Astrocyte (in vitro differentiated cells and primary cell): ENCODE measurements at regions not wholly inside any gene's neighbourhood (a gene's known extent, or its start where the extent isn't known, plus 50 kb on each side); places are given as distances from the start of the nearest gene placed in this dataset.

Experiments used
- DNase-seq: peaks from one replicate; pipeline ENCODE4 v3.0.0-alpha.2; 2010; ENCODE audit warnings: low read depth
- FAIRE-seq: peaks from 2 replicates; lab custom pipeline; 2011; peaks lifted over from hg19 to GRCh38; lab: Jason Lieb, UNC
- H2AFZ ChIP-seq: 2 replicates; pipeline ENCODE4 v1.6.0; 2012; ENCODE audit warnings: low read depth, low read length, inconsistent platforms
- H3K27ac ChIP-seq: 2 replicates; pipeline ENCODE4 v1.5.1; 2011; ENCODE audit warnings: low read depth, low read length, inconsistent platforms
- H3K27me3 ChIP-seq: 2 replicates; pipeline ENCODE4 v1.6.0; 2011; ENCODE audit warnings: low read length, inconsistent platforms; ENCODE audit not compliant: insufficient read depth
- H3K36me3 ChIP-seq: 2 replicates; pipeline ENCODE4 v1.5.1; 2011; ENCODE audit warnings: low read length, inconsistent platforms; ENCODE audit not compliant: insufficient read depth
- H3K4me1 ChIP-seq: 2 replicates; pipeline ENCODE4 v1.5.1; 2011; ENCODE audit warnings: low read length, inconsistent platforms; ENCODE audit not compliant: insufficient read depth
- H3K4me2 ChIP-seq: 2 replicates; pipeline ENCODE4 v1.6.0; 2012; ENCODE audit warnings: low read length, inconsistent platforms
- H3K4me3 ChIP-seq: 2 replicates; pipeline ENCODE4 v1.5.1; 2011; ENCODE audit warnings: low read depth, mild to moderate bottlenecking, low read length, inconsistent platforms; ENCODE audit not compliant: insufficient read depth
- H3K79me2 ChIP-seq: 2 replicates; pipeline ENCODE4 v1.6.0; 2012; ENCODE audit warnings: mild to moderate bottlenecking, low read length, inconsistent platforms; ENCODE audit not compliant: insufficient read depth
- H3K9ac ChIP-seq: 2 replicates; pipeline ENCODE4 v1.6.0; 2012; ENCODE audit warnings: mild to moderate bottlenecking, low read length, inconsistent platforms
- H3K9me3 ChIP-seq: 2 replicates; pipeline ENCODE4 v1.5.1; 2012; ENCODE audit warnings: low read depth, mild to moderate bottlenecking, low read length, inconsistent platforms; ENCODE audit not compliant: insufficient read depth
- H4K20me1 ChIP-seq: 2 replicates; pipeline ENCODE4 v1.6.0; 2012; ENCODE audit warnings: low read length, inconsistent platforms; ENCODE audit not compliant: insufficient read depth
- H3K27ac Mint-ChIP-seq: one replicate; pipeline ENCODE4 v1.8.0; 2021; ENCODE audit warnings: mild to moderate bottlenecking, mixed read lengths; ENCODE audit not compliant: unreplicated experiment
- H3K27me3 Mint-ChIP-seq: one replicate; pipeline ENCODE4 v1.8.0; 2021; ENCODE audit warnings: low read depth, mixed read lengths; ENCODE audit not compliant: unreplicated experiment
- H3K36me3 Mint-ChIP-seq: one replicate; pipeline ENCODE4 v1.8.0; 2021; ENCODE audit warnings: low read depth, mixed read lengths; ENCODE audit not compliant: unreplicated experiment
- H3K4me1 Mint-ChIP-seq: one replicate; pipeline ENCODE4 v1.8.0; 2021; ENCODE audit warnings: low read depth, mixed read lengths; ENCODE audit not compliant: unreplicated experiment
- H3K4me3 Mint-ChIP-seq: one replicate; pipeline ENCODE4 v1.8.0; 2021; ENCODE audit warnings: mild to moderate bottlenecking, moderate library complexity, mixed read lengths; ENCODE audit not compliant: unreplicated experiment
- H3K9me3 Mint-ChIP-seq: one replicate; pipeline ENCODE4 v1.8.0; 2021; ENCODE audit warnings: mild to moderate bottlenecking, mixed read lengths; ENCODE audit not compliant: unreplicated experiment
- EZH2 ChIP-seq: IDR thresholded peaks from 2 replicates; pipeline ENCODE4 v1.6.1; 2012; ENCODE audit warnings: mild to moderate bottlenecking, low read length, inconsistent platforms; ENCODE audit not compliant: insufficient read depth
- TF ChIP-seq, protein P1 (sequence below): IDR thresholded peaks from 2 replicates; pipeline ENCODE4 v1.5.1; 2011; ENCODE audit warnings: low read depth, mild to moderate bottlenecking, inconsistent platforms, low read length, moderate library complexity; ENCODE audit not compliant: insufficient read depth

DNA sequence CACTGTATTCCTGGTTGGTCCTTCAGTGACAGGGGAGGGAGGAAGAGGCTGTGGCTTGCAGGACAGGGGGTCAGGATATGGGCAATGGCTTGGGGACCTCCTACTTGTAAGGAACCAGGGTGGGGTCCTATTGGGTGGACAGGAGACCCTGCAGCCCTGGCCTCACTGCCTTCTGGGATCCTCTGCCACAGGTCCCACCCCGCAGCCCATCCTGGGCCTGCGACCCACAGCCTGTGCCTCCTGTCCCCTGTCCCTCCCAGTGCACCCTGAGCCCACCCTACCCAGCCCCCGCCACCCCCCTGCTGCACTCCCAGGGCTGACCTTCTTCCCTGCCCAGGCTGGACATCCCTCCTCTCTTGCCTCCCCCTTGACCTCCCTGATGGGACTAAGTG is 58.7 kb upstream of the MYL10 start:
- peaks cover 20% of the 10 kb centered on the region for H3K27me3 Mint-ChIP-seq
- peak overlapping the region; percentile 52 for H3K9ac ChIP-seq
- H3K79me2 ChIP-seq = no peaks in the 10 kb centered on the region
- peaks cover 6% of the 10 kb centered on the region for H3K27me3 ChIP-seq
- H3K4me3 Mint-ChIP-seq = no peak overlapping the region
- DNase-seq (no peak), FAIRE-seq (no peak)
- no peaks in the 10 kb centered on the region for H3K9me3 ChIP-seq
- H3K27ac Mint-ChIP-seq = no peak overlapping the region
- no peaks in the 10 kb centered on the region for H4K20me1 ChIP-seq
- H3K36me3 Mint-ChIP-seq = no peaks in the 10 kb centered on the region
- H3K27ac ChIP-seq = no peak overlapping the region
- H3K4me1 ChIP-seq = no peaks in the 10 kb centered on the region
- no peaks in the 10 kb centered on the region for H3K4me1 Mint-ChIP-seq
- no peak overlapping the region for H3K4me3 ChIP-seq
- peak overlapping the region; percentile 78 for H2AFZ ChIP-seq
- TF ChIP-seq, protein P1, sequence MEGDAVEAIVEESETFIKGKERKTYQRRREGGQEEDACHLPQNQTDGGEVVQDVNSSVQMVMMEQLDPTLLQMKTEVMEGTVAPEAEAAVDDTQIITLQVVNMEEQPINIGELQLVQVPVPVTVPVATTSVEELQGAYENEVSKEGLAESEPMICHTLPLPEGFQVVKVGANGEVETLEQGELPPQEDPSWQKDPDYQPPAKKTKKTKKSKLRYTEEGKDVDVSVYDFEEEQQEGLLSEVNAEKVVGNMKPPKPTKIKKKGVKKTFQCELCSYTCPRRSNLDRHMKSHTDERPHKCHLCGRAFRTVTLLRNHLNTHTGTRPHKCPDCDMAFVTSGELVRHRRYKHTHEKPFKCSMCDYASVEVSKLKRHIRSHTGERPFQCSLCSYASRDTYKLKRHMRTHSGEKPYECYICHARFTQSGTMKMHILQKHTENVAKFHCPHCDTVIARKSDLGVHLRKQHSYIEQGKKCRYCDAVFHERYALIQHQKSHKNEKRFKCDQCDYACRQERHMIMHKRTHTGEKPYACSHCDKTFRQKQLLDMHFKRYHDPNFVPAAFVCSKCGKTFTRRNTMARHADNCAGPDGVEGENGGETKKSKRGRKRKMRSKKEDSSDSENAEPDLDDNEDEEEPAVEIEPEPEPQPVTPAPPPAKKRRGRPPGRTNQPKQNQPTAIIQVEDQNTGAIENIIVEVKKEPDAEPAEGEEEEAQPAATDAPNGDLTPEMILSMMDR = no peak
- no peak for TF ChIP-seq EZH2
- H3K36me3 ChIP-seq = no peaks in the 10 kb centered on the region
- peak overlapping the region; percentile 78 for H3K4me2 ChIP-seq
- no peaks in the 10 kb centered on the region for H3K9me3 Mint-ChIP-seq

DNA sequence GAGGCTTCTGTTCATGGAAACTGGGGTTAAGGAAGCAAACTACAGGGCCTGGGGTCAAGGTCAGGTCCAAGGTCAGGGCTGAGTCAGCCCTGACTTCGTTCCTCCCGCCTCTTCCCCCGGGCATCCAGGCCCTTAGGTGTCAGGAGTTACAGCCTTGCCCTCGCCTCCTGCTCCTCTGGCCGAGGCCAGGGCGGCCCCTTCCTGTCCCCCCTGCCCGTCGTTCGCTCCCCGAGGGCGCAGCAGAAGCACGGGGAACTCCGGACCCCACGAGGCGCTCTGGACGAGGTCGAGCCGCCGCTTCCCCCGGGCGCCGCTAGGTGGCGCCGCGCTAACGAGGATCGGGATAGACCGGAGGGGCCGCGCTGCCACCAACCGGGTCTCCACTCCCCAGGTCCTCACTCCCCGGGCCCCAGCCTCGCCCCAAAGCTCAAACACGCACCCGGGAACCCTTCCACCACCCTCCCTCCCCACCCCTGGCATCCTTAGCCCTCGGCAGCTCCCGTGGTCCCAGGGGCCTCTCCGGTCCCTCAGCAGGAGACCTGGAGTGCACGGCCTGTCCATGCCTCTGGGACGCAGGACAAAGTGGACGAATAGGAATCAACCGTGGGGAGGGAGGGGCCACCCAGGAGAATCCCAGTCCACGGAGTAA is 59.2 kb upstream of the MYL10 start:
- Mint-ChIP-seq H3K36me3 (no peaks in the 10 kb centered on the region), H3K27ac (no peak overlapping the region), H3K4me1 (no peaks in the 10 kb centered on the region), H3K9me3 (no peaks in the 10 kb centered on the region), H3K4me3 (no peak overlapping the region), H3K27me3 (peaks cover 20% of the 10 kb centered on the region)
- H3K36me3 ChIP-seq = no peaks in the 10 kb centered on the region
- H3K4me1 ChIP-seq = no peaks in the 10 kb centered on the region
- peak overlapping the region; percentile 78 for H2AFZ ChIP-seq
- TF ChIP-seq EZH2 = no peak
- TF ChIP-seq, protein P1 = peak; percentile 47
- H4K20me1 ChIP-seq = no peaks in the 10 kb centered on the region
- no peak overlapping the region for H3K4me3 ChIP-seq
- no peak overlapping the region for H3K27ac ChIP-seq
- peak overlapping the region; percentile 78 for H3K4me2 ChIP-seq
- peaks cover 6% of the 10 kb centered on the region for H3K27me3 ChIP-seq
- H3K79me2 ChIP-seq = no peaks in the 10 kb centered on the region
- H3K9me3 ChIP-seq = no peaks in the 10 kb centered on the region
- peak; percentile 15 for DNase-seq
- FAIRE-seq = no peak
- H3K9ac ChIP-seq = peak overlapping the region; percentile 52
